Stimulated activated CD4-positive, alpha-beta T cell treated with anti-CD3 and anti-CD28 coated beads, TNF-alpha, amount 100 ng/mL, for 24 hours (primary cell): ENCODE measurements at regions not wholly inside any gene's neighbourhood (a gene's known extent, or its start where the extent isn't known, plus 50 kb on each side); places are given as distances from the start of the nearest gene placed in this dataset.
"Not testable (repeated sequence)": the region's sequence is repeated elsewhere in the genome, so short reads cannot be mapped to it uniquely, and the experiment has no call there.

ENCODE experiments used
- DNase-seq, 3 experiments: peaks; one replicate each; pipeline ENCODE4 v3.0.0-alpha.2; 2020; ENCODE audit warnings: low read depth in 3 of 3

- no peak for DNase-seq
Observed at GRCh38 chr3:31285833-31286486, 246.8 kb upstream of the STT3B start.

GRCh38 chr3:31288224-31288623, 244.5 kb upstream of the STT3B start:
- no peak for DNase-seq

GRCh38 chr3:31288641-31289100, 244.1 kb upstream of the STT3B start:
- peak in 1 of 3 experiments; percentile 51 for DNase-seq

- DNase-seq = no peak
Observed at GRCh38 chr3:31289584-31289983, 243.1 kb upstream of the STT3B start.

GRCh38 chr3:31290046-31290445, 242.7 kb upstream of the STT3B start:
- no peak for DNase-seq

- DNase-seq = no peak
Observed at GRCh38 chr3:31291818-31292217, 240.9 kb upstream of the STT3B start.

GRCh38 chr3:31294430-31295149, 238.1 kb upstream of the STT3B start:
- no peak for DNase-seq

GRCh38 chr3:31295150-31295765, 237.5 kb upstream of the STT3B start:
- DNase-seq = no peak

GRCh38 chr3:31297726-31298298, 234.9 kb upstream of the STT3B start:
- no peak for DNase-seq

GRCh38 chr3:31300456-31301443, 232.0 kb upstream of the STT3B start:
- no peak for DNase-seq

GRCh38 chr3:31302343-31302742, 230.4 kb upstream of the STT3B start:
- no peak for DNase-seq

GRCh38 chr3:31305340-31305739, 227.4 kb upstream of the STT3B start:
- DNase-seq = no peak

- no peak for DNase-seq
Observed at GRCh38 chr3:31307131-31307785, 225.5 kb upstream of the STT3B start.

- no peak for DNase-seq
Observed at GRCh38 chr3:31311559-31311958, 221.2 kb upstream of the STT3B start.

- no peak for DNase-seq
Observed at GRCh38 chr3:31312400-31312799, 220.3 kb upstream of the STT3B start.

- no peak for DNase-seq
Observed at GRCh38 chr3:31314258-31314657, 218.5 kb upstream of the STT3B start.

- no peak for DNase-seq
Observed at GRCh38 chr3:31319332-31319731, 213.4 kb upstream of the STT3B start.

- no peak for DNase-seq
Observed at GRCh38 chr3:31321620-31322019, 211.1 kb upstream of the STT3B start.

- DNase-seq = no peak
Observed at GRCh38 chr3:31322460-31322859, 210.3 kb upstream of the STT3B start.

GRCh38 chr3:31327826-31328357, 204.8 kb upstream of the STT3B start:
- DNase-seq = not testable (repeated sequence)

- DNase-seq = no peak
Observed at GRCh38 chr3:31331278-31331677, 201.4 kb upstream of the STT3B start.
